ENCODE measurements at regions not wholly inside any gene's neighbourhood (a gene's known extent, or its start where the extent isn't known, plus 50 kb on each side); places are given as distances from the start of the nearest gene placed in this dataset.

- TF ChIP-seq ZNF692 (tag by site-specific recombination; IDR thresholded peaks at IDR 0.05) (no peak), ZNF639 (tag by site-specific recombination; IDR thresholded peaks at IDR 0.05) (no peak), ZNF18 (tag by site-specific recombination; IDR thresholded peaks at IDR 0.05) (no peak), ZFHX2 (tag by site-specific recombination; conservative IDR thresholded peaks at IDR 0.05) (no peak), ZBTB17 (tag by site-specific recombination; IDR thresholded peaks at IDR 0.05) (no peak), ZNF404 (tag by site-specific recombination; IDR thresholded peaks at IDR 0.05) (no peak)
These were observed 315.4 kb downstream of the HAO1 start (continued) for GRCh38 chr20:7624886-7625285.

GRCh38 chr20:7627734-7628663, 312.3 kb downstream of the HAO1 start:
- Histone ChIP-seq H3K27ac (ENCODE audit: extremely low read depth, low read depth, low read length) (no peak overlapping the region), H3K4me1 (ENCODE audit: control insufficient read depth, insufficient read depth, low read length) (no peaks in the 10 kb centered on the region), H3K4me3 (ENCODE audit: low read depth, low read length) (no peak overlapping the region), H3K9me3 (ENCODE audit: control insufficient read depth, insufficient read depth, low read depth, low read length) (no peaks in the 10 kb centered on the region), H3K36me3 (ENCODE audit: control insufficient read depth in 2 of 2, insufficient read depth in 1 of 2, low read length in 2 of 2) (no peaks in the 10 kb centered on the region)
- POLR2A ChIA-PET: no interaction called here
- CTCF ChIA-PET: interaction anchor here (1.0 kb wide), 1 partner anchor 231 kb away, joined by 5 read pairs; no protein-coding TSS in a partner anchor
- no peak for TF ChIP-seq ZNF266 (tag by site-specific recombination; IDR thresholded peaks at IDR 0.05; ENCODE audit: low read depth)
- TF ChIP-seq ZNF148 (tag by site-specific recombination; IDR thresholded peaks at IDR 0.05; ENCODE audit: borderline replicate concordance): no peak
- TF ChIP-seq ZNF701 (tag by site-specific recombination; IDR thresholded peaks at IDR 0.05): no peak
- TF ChIP-seq ZNF18 (tag by site-specific recombination; IDR thresholded peaks at IDR 0.05): no peak
- TF ChIP-seq ZNF560 (tag by site-specific recombination; IDR thresholded peaks at IDR 0.05; ENCODE audit: borderline replicate concordance): no peak
- TF ChIP-seq ZIC2 (tag by site-specific recombination; IDR thresholded peaks at IDR 0.05): no peak
- no peak for TF ChIP-seq ZNF521 (tag by site-specific recombination; IDR thresholded peaks at IDR 0.05)
- no peak for TF ChIP-seq ZNF791 (tag by site-specific recombination; IDR thresholded peaks at IDR 0.05)
- no peak for TF ChIP-seq SETDB1 (IDR thresholded peaks at IDR 0.05; ENCODE audit: insufficient read length, low read length)
- no peak for TF ChIP-seq ZBTB20 (tag by site-specific recombination; IDR thresholded peaks at IDR 0.05)
- no peak for TF ChIP-seq ZNF280D (tag by site-specific recombination; IDR thresholded peaks at IDR 0.05)
- no peak for TF ChIP-seq ZNF133 (tag by site-specific recombination; IDR thresholded peaks at IDR 0.05)
- TF ChIP-seq ZNF837 (tag by site-specific recombination; IDR thresholded peaks at IDR 0.05): no peak
- no peak for TF ChIP-seq ZNF2 (tag by site-specific recombination; IDR thresholded peaks at IDR 0.05)
- TF ChIP-seq YY2 (tag by site-specific recombination; IDR thresholded peaks at IDR 0.05): no peak
- no peak for TF ChIP-seq ZEB2 (tag by site-specific recombination; IDR thresholded peaks at IDR 0.05)
- TF ChIP-seq ZNF202 (tag by site-specific recombination; IDR thresholded peaks at IDR 0.05; ENCODE audit: borderline replicate concordance): no peak
- no peak for TF ChIP-seq ZNF624 (tag by site-specific recombination; IDR thresholded peaks at IDR 0.05)
- TF ChIP-seq KLF8 (tag by site-specific recombination; IDR thresholded peaks at IDR 0.05): no peak
- no peak for TF ChIP-seq HOXA7 (CRISPR knock-in tag; IDR thresholded peaks at IDR 0.05; ENCODE audit: borderline replicate concordance)
